ENCODE measurements at regions not wholly inside any gene's neighbourhood (a gene's known extent, or its start where the extent isn't known, plus 50 kb on each side); places are given as distances from the start of the nearest gene placed in this dataset.

GRCh38 chr4:178665916-178666315 lies 1223.7 kb upstream of the AGA start:
- no peak for DNase-seq (ENCODE audit: low read depth)
- TF ChIP-seq CTCF (conservative IDR thresholded peaks at IDR 0.05; ENCODE audit: low read depth, low read length), result no peak
- no peak overlapping the region for H3K4me3 ChIP-seq (ENCODE audit: low read length)

GRCh38 chr4:178671766-178672165 lies 1229.5 kb upstream of the AGA start:
- no peak for TF ChIP-seq CTCF (conservative IDR thresholded peaks at IDR 0.05; ENCODE audit: low read depth, low read length)

GRCh38 chr4:178672512-178672911 lies 1230.3 kb upstream of the AGA start:
- no peak for TF ChIP-seq CTCF (conservative IDR thresholded peaks at IDR 0.05; ENCODE audit: low read depth, low read length)
- DNase-seq (ENCODE audit: low read depth), result peak; percentile 45
- H3K4me3 ChIP-seq (ENCODE audit: low read length), result no peak overlapping the region

More at GRCh38 chr4:178671766-178672165, 1229.5 kb upstream of the AGA start:
- no peak for DNase-seq (ENCODE audit: low read depth)
- no peak overlapping the region for H3K4me3 ChIP-seq (ENCODE audit: low read length)

- DNase-seq (ENCODE audit: low read depth), result no peak
- no peak overlapping the region for H3K4me3 ChIP-seq (ENCODE audit: low read length)
- no peak for TF ChIP-seq CTCF (conservative IDR thresholded peaks at IDR 0.05; ENCODE audit: low read depth, low read length)
These were observed 1239.6 kb upstream of the AGA start for GRCh38 chr4:178681871-178682270.

GRCh38 chr4:178689926-178690325 lies 1247.7 kb upstream of the AGA start:
- H3K4me3 ChIP-seq (ENCODE audit: low read length), result no peak overlapping the region
- no peak for DNase-seq (ENCODE audit: low read depth)
- no peak for TF ChIP-seq CTCF (conservative IDR thresholded peaks at IDR 0.05; ENCODE audit: low read depth, low read length)

GRCh38 chr4:178693816-178694215 lies 1251.6 kb upstream of the AGA start:
- no peak overlapping the region for H3K4me3 ChIP-seq (ENCODE audit: low read length)
- no peak for DNase-seq (ENCODE audit: low read depth)
- no peak for TF ChIP-seq CTCF (conservative IDR thresholded peaks at IDR 0.05; ENCODE audit: low read depth, low read length)

- no peak for DNase-seq (ENCODE audit: low read depth)
- no peak overlapping the region for H3K4me3 ChIP-seq (ENCODE audit: low read length)
- no peak for TF ChIP-seq CTCF (conservative IDR thresholded peaks at IDR 0.05; ENCODE audit: low read depth, low read length)
These were observed 1254.3 kb upstream of the AGA start for GRCh38 chr4:178696515-178696914.

All from retinal pigment epithelial cell (primary cell).